ENCODE measurements at regions not wholly inside any gene's neighbourhood (a gene's known extent, or its start where the extent isn't known, plus 50 kb on each side); places are given as distances from the start of the nearest gene placed in this dataset.
"Not testable (repeated sequence)": the region's sequence is repeated elsewhere in the genome, so short reads cannot be mapped to it uniquely, and the experiment has no call there.

- DNase-seq (ENCODE audit: low spot score), result no peak
These were observed 116.9 kb upstream of the CCNH start for GRCh38 chr5:87529486-87530076.

GRCh38 chr5:87526131-87526530 lies 113.4 kb upstream of the CCNH start:
- no peak for DNase-seq (ENCODE audit: low spot score)

- DNase-seq (ENCODE audit: low spot score), result no peak
These were observed 111.5 kb upstream of the CCNH start for GRCh38 chr5:87524217-87524616.

- DNase-seq (ENCODE audit: low spot score), result not testable (repeated sequence)
These were observed 99.0 kb upstream of the CCNH start for GRCh38 chr5:87511778-87512177.

GRCh38 chr5:87503004-87503403 lies 90.3 kb upstream of the CCNH start:
- DNase-seq (ENCODE audit: low spot score), result no peak

GRCh38 chr5:87499478-87500410 lies 87.0 kb upstream of the CCNH start:
- no peak for DNase-seq (ENCODE audit: low spot score)
